ENCODE measurements at regions not wholly inside any gene's neighbourhood (a gene's known extent, or its start where the extent isn't known, plus 50 kb on each side); places are given as distances from the start of the nearest gene placed in this dataset.
"Not testable (repeated sequence)": the region's sequence is repeated elsewhere in the genome, so short reads cannot be mapped to it uniquely, and the experiment has no call there.

- H3K9me3 Mint-ChIP-seq, result peaks cover 17% of the 10 kb centered on the region
- no peaks in the 10 kb centered on the region for H3K27me3 Mint-ChIP-seq
- no peaks in the 10 kb centered on the region for H3K36me3 Mint-ChIP-seq (ENCODE audit: low read depth)
- no peak overlapping the region for H3K4me3 Mint-ChIP-seq
- H3K4me1 Mint-ChIP-seq (ENCODE audit: low read depth), result no peaks in the 10 kb centered on the region
- H3K27ac Mint-ChIP-seq, result no peak overlapping the region
These were observed 113.8 kb upstream of the FAM174A start for GRCh38 chr5:100421360-100421759.

GRCh38 chr5:100418231-100418630 is 116.9 kb upstream of the FAM174A start:
- Mint-ChIP-seq H3K4me3 (no peak overlapping the region), H3K27ac (no peak overlapping the region), H3K9me3 (no peaks in the 10 kb centered on the region), H3K36me3 (ENCODE audit: low read depth) (no peaks in the 10 kb centered on the region), H3K4me1 (ENCODE audit: low read depth) (no peaks in the 10 kb centered on the region), H3K27me3 (no peaks in the 10 kb centered on the region)

GRCh38 chr5:100409660-100410151 is 125.5 kb upstream of the FAM174A start:
- Mint-ChIP-seq H3K9me3 (no peaks in the 10 kb centered on the region), H3K36me3 (ENCODE audit: low read depth) (no peaks in the 10 kb centered on the region), H3K27me3 (no peaks in the 10 kb centered on the region), H3K4me3 (no peak overlapping the region), H3K27ac (no peak overlapping the region), H3K4me1 (ENCODE audit: low read depth) (no peaks in the 10 kb centered on the region)

GRCh38 chr5:100407053-100407452 is 128.1 kb upstream of the FAM174A start:
- Mint-ChIP-seq H3K9me3 (no peaks in the 10 kb centered on the region), H3K4me3 (no peak overlapping the region), H3K36me3 (ENCODE audit: low read depth) (no peaks in the 10 kb centered on the region), H3K27me3 (no peaks in the 10 kb centered on the region), H3K27ac (no peak overlapping the region), H3K4me1 (ENCODE audit: low read depth) (no peaks in the 10 kb centered on the region)

GRCh38 chr5:100406640-100407039 is 128.5 kb upstream of the FAM174A start:
- H3K27me3 Mint-ChIP-seq, result no peaks in the 10 kb centered on the region
- no peaks in the 10 kb centered on the region for H3K9me3 Mint-ChIP-seq
- H3K36me3 Mint-ChIP-seq (ENCODE audit: low read depth), result no peaks in the 10 kb centered on the region
- H3K27ac Mint-ChIP-seq, result no peak overlapping the region
- H3K4me1 Mint-ChIP-seq (ENCODE audit: low read depth), result no peaks in the 10 kb centered on the region
- H3K4me3 Mint-ChIP-seq, result no peak overlapping the region

- Mint-ChIP-seq H3K27ac (no peak overlapping the region), H3K9me3 (no peaks in the 10 kb centered on the region), H3K4me1 (ENCODE audit: low read depth) (no peaks in the 10 kb centered on the region), H3K27me3 (no peaks in the 10 kb centered on the region), H3K4me3 (no peak overlapping the region), H3K36me3 (ENCODE audit: low read depth) (no peaks in the 10 kb centered on the region)
These were observed 133.1 kb upstream of the FAM174A start for GRCh38 chr5:100402071-100402470.

GRCh38 chr5:100401149-100401548 is 134.0 kb upstream of the FAM174A start:
- Mint-ChIP-seq H3K4me3 (no peak overlapping the region), H3K4me1 (ENCODE audit: low read depth) (no peaks in the 10 kb centered on the region), H3K27me3 (no peaks in the 10 kb centered on the region), H3K27ac (no peak overlapping the region), H3K36me3 (ENCODE audit: low read depth) (no peaks in the 10 kb centered on the region), H3K9me3 (no peaks in the 10 kb centered on the region)

- not testable (repeated sequence) for H3K36me3 Mint-ChIP-seq (ENCODE audit: low read depth); H3K9me3 Mint-ChIP-seq; H3K27ac Mint-ChIP-seq; H3K4me3 Mint-ChIP-seq; H3K27me3 Mint-ChIP-seq; H3K4me1 Mint-ChIP-seq (ENCODE audit: low read depth)
These were observed 136.4 kb upstream of the FAM174A start for GRCh38 chr5:100398815-100399214.

- H3K36me3 Mint-ChIP-seq (ENCODE audit: low read depth); H3K4me3 Mint-ChIP-seq; H3K27me3 Mint-ChIP-seq; H3K4me1 Mint-ChIP-seq (ENCODE audit: low read depth); H3K27ac Mint-ChIP-seq; H3K9me3 Mint-ChIP-seq: not testable (repeated sequence)
These were observed 155.8 kb upstream of the FAM174A start for GRCh38 chr5:100379254-100379858.

- H3K4me1 Mint-ChIP-seq (ENCODE audit: low read depth); H3K27me3 Mint-ChIP-seq; H3K27ac Mint-ChIP-seq; H3K4me3 Mint-ChIP-seq; H3K9me3 Mint-ChIP-seq; H3K36me3 Mint-ChIP-seq (ENCODE audit: low read depth): not testable (repeated sequence)
These were observed 170.3 kb upstream of the FAM174A start for GRCh38 chr5:100364757-100365478.

- H3K36me3 Mint-ChIP-seq (ENCODE audit: low read depth); H3K9me3 Mint-ChIP-seq; H3K27ac Mint-ChIP-seq; H3K27me3 Mint-ChIP-seq; H3K4me3 Mint-ChIP-seq; H3K4me1 Mint-ChIP-seq (ENCODE audit: low read depth): not testable (repeated sequence)
These were observed 170.8 kb upstream of the FAM174A start for GRCh38 chr5:100364343-100364742.

GRCh38 chr5:100359998-100360397 is 175.2 kb upstream of the FAM174A start:
- not testable (repeated sequence) for H3K9me3 Mint-ChIP-seq; H3K36me3 Mint-ChIP-seq (ENCODE audit: low read depth); H3K27me3 Mint-ChIP-seq; H3K4me1 Mint-ChIP-seq (ENCODE audit: low read depth); H3K4me3 Mint-ChIP-seq; H3K27ac Mint-ChIP-seq

GRCh38 chr5:100346269-100346668 is 188.9 kb upstream of the FAM174A start:
- H3K27ac Mint-ChIP-seq; H3K36me3 Mint-ChIP-seq (ENCODE audit: low read depth); H3K9me3 Mint-ChIP-seq; H3K4me3 Mint-ChIP-seq; H3K27me3 Mint-ChIP-seq; H3K4me1 Mint-ChIP-seq (ENCODE audit: low read depth): not testable (repeated sequence)

- not testable (repeated sequence) for H3K27ac Mint-ChIP-seq, H3K4me3 Mint-ChIP-seq, H3K27me3 Mint-ChIP-seq
These were observed 193.7 kb upstream of the FAM174A start for GRCh38 chr5:100341485-100341884.

GRCh38 chr5:100322483-100322882 is 212.7 kb upstream of the FAM174A start:
- H3K27me3 Mint-ChIP-seq, result no peaks in the 10 kb centered on the region
- H3K36me3 Mint-ChIP-seq (ENCODE audit: low read depth), result no peaks in the 10 kb centered on the region
- no peaks in the 10 kb centered on the region for H3K4me1 Mint-ChIP-seq (ENCODE audit: low read depth)
- no peak overlapping the region for H3K4me3 Mint-ChIP-seq
- no peak overlapping the region for H3K27ac Mint-ChIP-seq
- no peaks in the 10 kb centered on the region for H3K9me3 Mint-ChIP-seq

More at GRCh38 chr5:100341485-100341884, 193.7 kb upstream of the FAM174A start:
- not testable (repeated sequence) for H3K9me3 Mint-ChIP-seq; H3K4me1 Mint-ChIP-seq (ENCODE audit: low read depth); H3K36me3 Mint-ChIP-seq (ENCODE audit: low read depth)

- Mint-ChIP-seq H3K27me3 (no peaks in the 10 kb centered on the region), H3K4me1 (ENCODE audit: low read depth) (no peaks in the 10 kb centered on the region), H3K4me3 (no peak overlapping the region), H3K9me3 (peaks cover 5% of the 10 kb centered on the region), H3K36me3 (ENCODE audit: low read depth) (no peaks in the 10 kb centered on the region), H3K27ac (no peak overlapping the region)
These were observed 215.3 kb upstream of the FAM174A start for GRCh38 chr5:100319885-100320284.

Data from stimulated activated naive CD8-positive, alpha-beta T cell treated with anti-CD3 and anti-CD28 coated beads, Interleukin-15, Interleukin-2, amounts not matched to agents 100 ng/mL and 50 ng/mL, for 24 hours (primary cell).